Fibroblast of lung (primary cell): ENCODE measurements at regions not wholly inside any gene's neighbourhood (a gene's known extent, or its start where the extent isn't known, plus 50 kb on each side); places are given as distances from the start of the nearest gene placed in this dataset.

Source experiments
- DNase-seq, 2 donors: peaks; one replicate each; pipeline versions ENCODE4 v3.0.0 to v3.0.0-alpha.2; 2010; ENCODE audit warnings: low read depth in 2 of 2
- H2AFZ ChIP-seq: 2 replicates; pipeline ENCODE4 v1.5.1; 2012; ENCODE audit warnings: low read length, control low read depth, inconsistent platforms
- H3K27ac ChIP-seq: 2 replicates; pipeline ENCODE4 v1.5.1; 2011; ENCODE audit warnings: low read length, control low read depth; ENCODE audit not compliant: insufficient read depth
- H3K27me3 ChIP-seq: 2 replicates; pipeline ENCODE4 v1.5.1; 2011; ENCODE audit warnings: mild to moderate bottlenecking, low read length; ENCODE audit not compliant: control insufficient read depth, insufficient read depth
- H3K36me3 ChIP-seq: 2 replicates; pipeline ENCODE4 v1.5.1; 2011; ENCODE audit warnings: low read length; ENCODE audit not compliant: control insufficient read depth, insufficient read depth
- H3K4me1 ChIP-seq: 2 replicates; pipeline ENCODE4 v1.5.1; 2011; ENCODE audit warnings: low read length; ENCODE audit not compliant: control insufficient read depth, insufficient read depth; ENCODE audit errors: extremely low read depth
- H3K4me2 ChIP-seq: 2 replicates; pipeline ENCODE4 v1.5.1; 2011; ENCODE audit warnings: low read length, control low read depth; ENCODE audit not compliant: insufficient read depth; ENCODE audit errors: extremely low read depth
- H3K4me3 ChIP-seq, 4 experiments: fragments of 200-600 bp in 1 of 4; sonication (generic) in 1 of 4; replicated peaks in 1 of 4; 2 replicates each; pipeline ENCODE4 v1.5.1; 2011 to 2016; ENCODE audit warnings: low read length in 4 of 4, low read depth in 3 of 4, mild to moderate bottlenecking in 3 of 4, control low read depth in 2 of 4, inconsistent platforms in 1 of 4, mixed read lengths in 1 of 4; ENCODE audit not compliant: insufficient read depth in 1 of 4; ENCODE audit errors: control extremely low read depth in 1 of 4
- H3K79me2 ChIP-seq: 2 replicates; pipeline ENCODE4 v1.5.1; 2012; ENCODE audit warnings: mild to moderate bottlenecking, low read length, inconsistent platforms; ENCODE audit not compliant: control insufficient read depth, insufficient read depth
- H3K9ac ChIP-seq: 2 replicates; pipeline ENCODE4 v1.5.1; 2011; ENCODE audit warnings: mild to moderate bottlenecking, low read length, control low read depth; ENCODE audit not compliant: insufficient read depth
- H3K9me3 ChIP-seq: 2 replicates; pipeline ENCODE4 v1.5.1; 2012; ENCODE audit warnings: low read depth, low read length; ENCODE audit not compliant: control insufficient read depth, insufficient read depth
- H4K20me1 ChIP-seq: 2 replicates; pipeline ENCODE4 v1.5.1; 2011; ENCODE audit warnings: low read length; ENCODE audit not compliant: control insufficient read depth, insufficient read depth; ENCODE audit errors: extremely low read depth
- EZH2 ChIP-seq: IDR thresholded peaks from 2 replicates; pipeline ENCODE4 v1.5.1; 2012; ENCODE audit warnings: low read length, control low read depth, mild to moderate bottlenecking; ENCODE audit errors: missing control alignments
- TF ChIP-seq, protein P1 (sequence below), 2 donors: IDR thresholded peaks in 1 of 2; conservative IDR thresholded peaks in 1 of 2; 1 replicate in 1 of 2; 2 replicates in 1 of 2; pipeline ENCODE4 v1.5.1; 2011 to 2012; ENCODE audit warnings: low read length in 2 of 2, control low read depth in 1 of 2, inconsistent platforms in 1 of 2, low read depth in 1 of 2, mild to moderate bottlenecking in 1 of 2

DNA sequence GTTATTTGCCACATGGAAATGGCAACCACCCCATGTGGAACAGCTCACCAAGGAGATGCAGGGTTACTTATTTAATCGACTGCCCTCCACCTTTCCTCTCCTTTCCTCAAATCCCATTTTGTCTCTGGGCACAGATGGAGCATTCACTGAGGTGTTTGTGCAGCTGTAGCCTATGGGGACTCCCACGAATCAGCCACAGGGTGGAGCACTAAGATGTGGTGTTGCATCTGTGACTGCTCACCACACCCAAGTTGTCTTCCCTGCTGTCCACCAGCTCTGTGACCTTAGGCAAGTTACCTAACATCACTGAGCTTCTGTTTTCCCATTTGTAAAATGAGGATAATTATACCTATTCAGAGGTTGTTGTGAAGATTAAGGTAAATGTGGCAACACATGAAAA lies 252.4 kb upstream of the CPEB2 start:
- no peaks in the 10 kb centered on the region for H3K36me3 ChIP-seq
- H3K27ac ChIP-seq = no peak overlapping the region
- H3K27me3 ChIP-seq = no peaks in the 10 kb centered on the region
- no peak overlapping the region for H2AFZ ChIP-seq
- no peaks in the 10 kb centered on the region for H3K4me1 ChIP-seq
- no peaks in the 10 kb centered on the region for H4K20me1 ChIP-seq
- no peak overlapping the region for H3K4me2 ChIP-seq
- H3K9me3 ChIP-seq = no peaks in the 10 kb centered on the region
- peak; percentile 5 to 45 for DNase-seq
- no peak overlapping the region for H3K4me3 ChIP-seq
- H3K79me2 ChIP-seq = no peaks in the 10 kb centered on the region
- no peak overlapping the region for H3K9ac ChIP-seq
- TF ChIP-seq, protein P1, sequence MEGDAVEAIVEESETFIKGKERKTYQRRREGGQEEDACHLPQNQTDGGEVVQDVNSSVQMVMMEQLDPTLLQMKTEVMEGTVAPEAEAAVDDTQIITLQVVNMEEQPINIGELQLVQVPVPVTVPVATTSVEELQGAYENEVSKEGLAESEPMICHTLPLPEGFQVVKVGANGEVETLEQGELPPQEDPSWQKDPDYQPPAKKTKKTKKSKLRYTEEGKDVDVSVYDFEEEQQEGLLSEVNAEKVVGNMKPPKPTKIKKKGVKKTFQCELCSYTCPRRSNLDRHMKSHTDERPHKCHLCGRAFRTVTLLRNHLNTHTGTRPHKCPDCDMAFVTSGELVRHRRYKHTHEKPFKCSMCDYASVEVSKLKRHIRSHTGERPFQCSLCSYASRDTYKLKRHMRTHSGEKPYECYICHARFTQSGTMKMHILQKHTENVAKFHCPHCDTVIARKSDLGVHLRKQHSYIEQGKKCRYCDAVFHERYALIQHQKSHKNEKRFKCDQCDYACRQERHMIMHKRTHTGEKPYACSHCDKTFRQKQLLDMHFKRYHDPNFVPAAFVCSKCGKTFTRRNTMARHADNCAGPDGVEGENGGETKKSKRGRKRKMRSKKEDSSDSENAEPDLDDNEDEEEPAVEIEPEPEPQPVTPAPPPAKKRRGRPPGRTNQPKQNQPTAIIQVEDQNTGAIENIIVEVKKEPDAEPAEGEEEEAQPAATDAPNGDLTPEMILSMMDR (conservative IDR thresholded peaks at IDR 0.05 in 1 of 2, IDR thresholded peaks at IDR 0.05 in 1 of 2; ENCODE audit: low read depth in 1 of 2, low read length in 2 of 2) = peak; percentile 11 to 39
- no peak for TF ChIP-seq EZH2

DNA sequence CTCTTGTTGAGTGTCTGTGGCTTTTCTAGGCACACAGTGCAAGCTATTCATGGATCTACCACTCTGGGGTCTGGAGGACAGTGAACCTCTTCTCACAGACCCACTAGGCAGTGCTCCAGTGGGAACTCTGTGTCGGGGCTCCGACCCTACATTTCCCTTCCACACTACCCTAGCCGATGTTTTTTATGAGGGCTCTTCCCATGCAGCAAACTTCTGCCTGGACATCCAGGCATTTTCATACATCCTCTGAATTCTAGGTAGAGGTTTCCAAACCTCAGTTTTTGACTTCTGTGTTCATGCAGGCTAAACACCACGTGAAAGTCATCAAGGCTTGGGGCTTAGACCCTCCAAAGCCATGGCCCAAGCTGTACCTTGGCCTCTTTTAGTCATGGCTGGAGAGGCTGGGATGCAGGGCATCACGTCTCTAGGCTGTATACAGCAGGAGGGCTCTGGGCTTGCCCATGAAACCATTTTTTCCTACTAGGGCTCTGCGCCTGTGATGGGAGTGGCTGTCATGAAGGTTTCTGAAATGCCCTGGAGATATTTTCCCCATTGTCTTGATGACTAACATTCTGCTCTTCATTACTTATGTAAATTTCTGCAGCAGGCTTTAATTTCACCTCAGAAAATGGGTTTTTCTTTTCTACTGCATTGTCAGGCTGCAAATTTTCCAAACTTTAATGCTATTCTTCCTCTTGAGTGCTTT lies 249.8 kb upstream of the CPEB2 start:
- no peak for DNase-seq
- no peaks in the 10 kb centered on the region for H3K9me3 ChIP-seq
- no peaks in the 10 kb centered on the region for H4K20me1 ChIP-seq
- H3K36me3 ChIP-seq = no peaks in the 10 kb centered on the region
- no peak overlapping the region for H3K4me2 ChIP-seq
- no peak overlapping the region for H3K27ac ChIP-seq
- H3K4me3 ChIP-seq = no peak overlapping the region
- H2AFZ ChIP-seq = no peak overlapping the region
- H3K9ac ChIP-seq = no peak overlapping the region
- H3K27me3 ChIP-seq = no peaks in the 10 kb centered on the region
- no peaks in the 10 kb centered on the region for H3K79me2 ChIP-seq
- no peaks in the 10 kb centered on the region for H3K4me1 ChIP-seq
- TF ChIP-seq, protein P1 (conservative IDR thresholded peaks at IDR 0.05 in 1 of 2, IDR thresholded peaks at IDR 0.05 in 1 of 2; ENCODE audit: low read depth in 1 of 2, low read length in 2 of 2) = no peak
- no peak for TF ChIP-seq EZH2

DNA sequence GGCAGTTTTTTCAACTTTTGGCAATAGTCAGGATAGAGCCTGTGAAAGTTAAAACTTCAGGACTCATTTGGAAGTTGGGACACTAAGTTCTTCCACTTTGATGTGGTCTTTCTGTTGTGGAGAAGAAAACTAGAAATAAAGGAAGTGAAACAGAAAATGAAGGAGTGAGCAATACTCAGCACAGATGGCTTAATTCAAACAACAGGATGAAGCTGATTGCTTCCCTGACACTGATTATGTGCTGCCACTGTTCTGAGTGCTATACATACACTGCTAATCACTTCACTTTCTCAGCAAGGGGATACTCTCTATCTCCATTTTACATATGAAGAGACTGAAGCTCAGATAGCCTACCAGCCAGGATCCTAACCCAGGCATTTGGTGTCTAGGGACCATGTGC lies 235.1 kb upstream of the CPEB2 start:
- H3K27me3 ChIP-seq = no peaks in the 10 kb centered on the region
- no peaks in the 10 kb centered on the region for H3K79me2 ChIP-seq
- H3K9ac ChIP-seq = no peak overlapping the region
- H3K4me2 ChIP-seq = no peak overlapping the region
- no peaks in the 10 kb centered on the region for H3K36me3 ChIP-seq
- no peak for DNase-seq
- H4K20me1 ChIP-seq = no peaks in the 10 kb centered on the region
- no peak overlapping the region for H3K27ac ChIP-seq
- H3K4me3 ChIP-seq = no peak overlapping the region
- no peak overlapping the region for H2AFZ ChIP-seq
- TF ChIP-seq, protein P1 (conservative IDR thresholded peaks at IDR 0.05 in 1 of 2, IDR thresholded peaks at IDR 0.05 in 1 of 2; ENCODE audit: low read depth in 1 of 2, low read length in 2 of 2) = no peak
- TF ChIP-seq EZH2 = no peak
- no peaks in the 10 kb centered on the region for H3K9me3 ChIP-seq
- no peaks in the 10 kb centered on the region for H3K4me1 ChIP-seq
